NCI-H526 (cell line): ENCODE measurements at regions not wholly inside any gene's neighbourhood (a gene's known extent, or its start where the extent isn't known, plus 50 kb on each side); places are given as distances from the start of the nearest gene placed in this dataset.
"Not testable (repeated sequence)": the region's sequence is repeated elsewhere in the genome, so short reads cannot be mapped to it uniquely, and the experiment has no call there.

Source experiments
- DNase-seq, 2 experiments: peaks; one replicate each; lab custom pipeline; 2025; lab: John Stamatoyannopoulos, UW

DNA sequence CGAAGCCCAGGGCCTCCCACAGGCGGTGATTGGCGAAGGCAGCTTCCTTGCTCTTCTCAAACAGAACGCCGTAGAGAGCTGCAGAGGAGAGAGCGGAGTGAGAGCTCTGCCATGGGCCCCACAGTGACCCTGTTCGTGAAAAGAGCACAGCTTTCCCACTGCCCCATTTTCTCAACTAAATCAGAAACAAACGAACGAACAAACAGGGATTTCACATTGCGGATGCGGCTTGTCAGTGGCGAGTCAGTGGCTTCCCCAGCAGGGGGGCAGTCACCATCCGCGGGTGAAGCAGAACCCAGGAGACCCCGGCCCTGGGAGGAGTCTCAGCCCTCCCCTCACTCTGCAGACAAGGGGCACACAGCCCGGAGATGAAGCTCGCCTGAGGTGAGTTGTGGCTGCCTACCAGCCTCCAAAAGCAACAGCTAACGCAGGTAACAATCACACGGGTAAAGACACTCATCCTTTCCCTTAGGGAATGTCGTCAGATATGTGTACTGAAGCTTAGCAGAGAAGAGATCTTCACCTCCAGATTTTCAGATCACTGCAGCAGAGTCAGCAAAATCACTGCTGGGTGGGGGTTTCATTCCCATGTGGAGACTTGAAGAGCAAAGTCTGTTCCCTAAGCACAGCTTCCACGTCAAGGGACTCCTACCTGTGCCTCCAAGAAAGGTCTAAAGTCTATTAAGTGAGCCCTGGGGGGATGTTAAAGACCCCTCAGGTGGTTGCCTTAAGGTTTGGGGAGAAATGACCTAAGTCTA is 51.2 kb upstream of the GPR31 start:
- DNase-seq: no peak

DNA sequence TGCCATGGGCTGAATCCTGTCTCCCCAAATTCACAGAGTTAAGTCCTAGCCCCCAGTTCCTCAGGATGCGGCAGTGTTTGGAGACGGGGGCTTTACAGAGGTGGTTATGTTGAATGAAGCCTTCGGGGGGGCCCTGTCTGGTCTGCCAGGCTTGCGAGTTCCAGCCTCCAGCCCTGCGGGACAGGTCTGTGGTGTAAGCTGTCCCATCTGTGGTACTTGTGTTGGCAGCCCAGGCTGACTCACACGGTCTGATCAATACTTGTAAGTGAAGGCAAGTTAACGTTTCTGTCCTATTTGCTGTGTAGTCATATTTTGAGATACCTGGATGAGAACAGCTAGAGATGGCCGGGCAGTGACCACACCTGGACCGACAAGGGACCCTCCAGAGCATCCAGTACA is 51.8 kb upstream of the GPR31 start:
- DNase-seq: no peak

DNA sequence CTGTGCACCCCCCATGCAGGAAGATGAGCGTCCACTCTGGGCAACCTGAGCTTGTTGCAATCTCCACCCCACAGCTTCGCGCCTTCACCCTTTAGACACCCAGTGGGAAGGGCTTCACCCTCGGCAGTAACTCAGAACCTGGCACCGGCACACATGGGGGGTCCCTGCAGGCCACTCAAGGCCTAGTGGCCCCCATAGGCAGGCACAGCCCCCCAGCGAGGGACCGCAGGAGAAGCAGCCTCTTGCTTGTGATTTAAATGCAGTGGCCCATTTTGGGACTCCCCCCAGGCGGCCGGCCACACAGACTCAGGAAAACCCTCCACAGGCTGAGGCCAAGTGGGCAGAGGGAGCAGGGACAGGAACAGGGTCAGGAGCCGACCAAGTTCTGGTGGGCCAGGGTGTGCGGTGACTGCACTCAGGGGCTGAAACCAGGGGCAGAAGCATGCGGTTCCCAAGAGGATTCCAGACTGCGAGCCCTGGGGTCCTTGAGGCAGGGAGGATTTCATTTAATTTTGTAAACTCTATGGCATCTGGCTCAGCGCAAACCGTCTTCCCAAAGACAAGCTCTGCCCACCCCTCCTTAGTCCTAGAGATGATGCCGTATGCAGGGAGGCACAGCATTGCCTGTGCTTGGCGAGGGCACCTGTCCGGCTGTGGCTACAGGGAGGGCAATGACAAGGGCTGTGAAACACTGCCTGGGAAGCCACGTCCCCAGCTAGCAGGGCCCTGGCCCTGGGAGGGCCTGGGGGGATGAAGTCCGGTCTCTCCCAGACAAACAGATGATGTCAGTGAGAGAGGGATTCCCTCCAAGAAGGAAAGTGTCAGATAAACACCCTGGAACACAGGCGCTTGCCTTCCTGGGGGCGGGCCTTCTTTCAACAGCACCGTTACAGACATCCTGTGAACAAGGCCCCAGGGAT is 52.9 kb upstream of the GPR31 start:
- no peak for DNase-seq

DNA sequence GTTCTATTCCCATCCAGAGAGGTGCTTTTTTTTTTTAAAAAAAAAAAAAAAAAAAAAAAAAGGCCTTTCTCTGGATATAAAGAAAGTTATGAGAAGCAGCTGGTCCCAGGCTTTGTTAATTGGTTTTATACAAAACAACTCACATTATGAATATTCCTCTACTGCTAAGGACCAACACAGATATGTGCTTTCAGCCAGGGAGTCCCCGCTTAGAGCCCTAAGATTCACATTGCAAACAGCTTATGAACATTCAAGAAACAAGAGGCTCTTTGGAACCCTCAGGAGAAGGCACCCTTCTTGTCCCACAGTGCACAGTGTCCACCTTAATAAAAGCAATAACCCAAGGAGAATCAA is 53.5 kb upstream of the GPR31 start:
- no peak for DNase-seq

DNA sequence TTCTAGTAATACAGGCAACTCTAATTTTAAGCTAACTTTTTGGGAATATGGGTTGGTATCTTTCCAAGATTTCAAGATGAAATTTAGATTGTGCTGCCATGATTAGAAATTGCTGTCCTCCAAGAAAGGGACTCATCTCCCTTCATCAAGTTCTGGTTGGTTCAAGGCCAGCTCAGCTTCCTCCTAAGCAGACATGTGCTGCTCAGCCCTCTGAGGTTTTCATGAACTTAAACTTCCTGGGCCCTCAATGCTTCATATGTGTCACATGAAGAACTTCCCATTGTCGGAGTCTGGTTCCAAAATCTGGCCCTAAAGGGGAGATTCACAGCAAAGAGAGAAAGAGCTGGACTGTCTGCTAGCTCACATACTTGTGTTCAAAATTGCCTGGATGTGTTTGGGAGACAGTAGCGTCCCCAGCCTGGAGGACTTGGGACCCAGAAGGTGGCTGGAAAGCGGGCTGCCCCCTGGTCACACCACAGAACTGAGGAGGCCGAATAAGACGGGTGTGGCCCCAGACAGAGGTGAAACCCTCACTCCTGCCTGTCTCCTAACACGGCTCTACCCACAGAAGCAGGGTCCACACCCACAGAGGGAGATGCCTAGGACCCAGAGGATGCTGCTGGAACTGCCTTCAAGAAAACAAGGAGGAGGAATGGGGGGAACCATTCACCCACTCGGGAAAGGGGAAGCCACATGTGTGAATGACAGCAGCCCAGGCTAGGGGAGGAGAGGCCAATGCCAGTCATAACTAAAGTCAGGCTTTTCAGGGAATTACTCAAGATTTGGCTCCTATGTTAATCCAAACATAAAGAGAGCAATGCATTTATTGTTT is 54.3 kb upstream of the GPR31 start:
- no peak for DNase-seq

DNA sequence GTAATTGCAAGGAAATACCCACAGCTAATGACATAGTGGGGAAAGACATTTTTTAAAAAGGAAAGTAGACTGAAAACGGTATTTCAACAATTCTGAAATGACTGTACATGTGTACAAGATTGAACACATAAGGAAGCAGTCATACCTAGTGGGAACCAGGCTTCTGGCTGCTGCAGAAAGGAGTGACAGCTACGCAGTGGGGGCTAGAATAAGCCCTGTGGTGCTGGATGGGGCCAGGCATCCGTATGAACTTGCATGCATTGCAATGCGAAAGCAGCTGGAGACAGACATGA is 54.9 kb upstream of the GPR31 start:
- DNase-seq: no peak

DNA sequence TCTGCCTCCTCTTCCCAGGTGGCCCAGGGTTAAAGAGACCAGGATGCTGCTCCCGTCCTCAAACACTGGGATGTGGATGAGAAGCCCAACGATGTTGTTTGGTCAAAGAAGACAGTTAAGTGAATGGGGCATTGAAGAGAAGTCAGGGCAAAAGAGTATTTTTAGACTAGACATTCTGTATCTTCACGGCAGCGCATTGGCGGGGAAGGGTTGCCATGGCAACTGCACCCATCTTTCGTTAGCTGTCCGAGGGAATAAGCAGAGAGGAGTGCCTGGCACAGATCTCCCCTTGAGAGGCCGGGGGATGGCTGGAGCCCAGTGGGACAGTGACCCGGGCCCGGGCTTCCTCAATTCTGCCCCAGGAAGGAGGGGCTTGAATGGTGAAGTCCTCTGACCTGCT is 56.4 kb upstream of the GPR31 start:
- DNase-seq: no peak

DNA sequence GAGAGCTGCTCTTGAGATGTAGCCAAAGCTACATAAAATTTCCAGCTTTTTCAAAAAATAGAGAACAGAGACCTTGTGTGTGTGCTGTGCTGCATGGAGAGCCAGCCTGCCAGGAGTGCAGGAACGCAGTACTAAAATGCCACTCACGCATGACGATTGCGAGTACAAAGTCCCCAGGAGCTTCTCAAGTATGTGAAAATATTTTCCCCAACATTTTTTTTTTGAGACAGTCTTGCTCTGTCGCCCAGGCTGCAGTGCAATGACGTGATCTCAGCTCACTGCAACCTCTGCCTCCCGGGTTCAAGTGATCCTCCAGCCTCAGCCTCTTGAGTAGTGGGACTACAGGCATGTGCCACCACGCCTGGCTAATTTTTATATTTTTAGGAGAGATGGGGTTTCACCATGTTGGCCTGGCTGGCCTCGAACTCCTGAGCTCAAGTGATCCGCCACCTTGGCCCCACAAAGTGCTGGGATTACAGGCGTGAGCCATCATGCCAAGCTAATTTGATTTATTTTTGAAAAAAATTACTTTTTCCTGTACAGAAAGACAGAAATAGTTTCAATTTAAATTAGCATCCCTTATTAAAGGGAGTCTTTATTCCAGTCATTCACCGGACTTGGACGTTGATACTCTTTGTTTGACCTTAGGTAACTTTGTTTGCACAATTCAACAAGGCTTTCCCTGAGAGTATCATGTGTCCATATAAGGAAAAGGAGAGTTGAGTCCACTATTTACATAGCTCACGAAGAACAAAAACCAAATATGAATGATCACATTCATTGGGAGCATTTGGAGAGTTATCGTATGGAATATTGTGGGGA is 57.9 kb upstream of the GPR31 start:
- not testable (repeated sequence) for DNase-seq

DNA sequence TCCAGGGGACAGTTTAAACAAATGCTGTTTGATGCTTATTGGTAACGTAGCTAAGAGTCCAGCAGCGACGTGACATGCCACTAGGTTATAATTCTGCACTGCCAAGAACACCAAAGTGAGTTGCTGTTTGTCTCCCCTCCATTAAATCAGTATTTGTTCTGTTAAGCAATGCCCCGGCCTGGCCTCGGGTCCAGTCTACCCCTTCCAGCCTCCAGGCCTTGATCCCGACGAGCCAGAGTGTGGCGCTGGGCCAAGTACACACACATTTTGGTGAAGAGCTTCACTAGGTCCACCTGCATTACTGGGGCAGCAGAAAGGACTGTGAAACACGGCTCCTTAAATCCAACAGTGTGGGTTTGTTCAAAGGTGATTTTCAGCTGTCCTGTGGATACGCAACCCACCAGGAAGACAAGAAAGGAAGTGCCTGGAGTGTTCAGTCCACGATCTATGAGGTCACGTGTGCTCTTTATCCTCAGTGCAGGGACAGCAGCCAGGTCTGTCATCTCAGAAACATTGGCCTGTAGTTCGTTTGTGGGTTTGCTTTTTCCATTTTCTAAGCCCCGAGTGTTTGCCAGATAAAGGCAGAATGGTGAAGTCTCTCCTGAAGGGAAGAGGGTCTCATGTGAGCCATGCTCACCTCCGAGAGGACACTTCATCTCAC is 58.7 kb upstream of the GPR31 start:
- DNase-seq: not testable (repeated sequence)

DNA sequence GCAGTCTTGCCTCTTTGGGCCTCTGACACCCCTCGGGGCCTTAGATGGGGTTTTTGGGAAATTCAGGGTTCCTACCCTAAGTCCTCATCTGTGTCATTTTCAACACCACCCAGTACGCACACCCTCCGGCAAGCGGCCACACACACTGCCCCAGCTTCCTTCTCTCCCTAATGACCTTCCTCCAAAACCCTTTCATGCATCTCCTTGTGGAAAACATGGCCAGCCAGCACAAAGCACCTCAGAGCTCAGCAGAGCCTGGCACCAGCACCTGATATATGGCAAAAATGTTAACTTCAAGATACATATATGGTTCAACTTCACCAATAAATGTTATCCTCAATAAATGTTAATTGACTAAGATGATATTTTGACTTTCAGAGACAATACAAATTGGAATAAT is 59.3 kb upstream of the GPR31 start:
- not testable (repeated sequence) for DNase-seq

DNA sequence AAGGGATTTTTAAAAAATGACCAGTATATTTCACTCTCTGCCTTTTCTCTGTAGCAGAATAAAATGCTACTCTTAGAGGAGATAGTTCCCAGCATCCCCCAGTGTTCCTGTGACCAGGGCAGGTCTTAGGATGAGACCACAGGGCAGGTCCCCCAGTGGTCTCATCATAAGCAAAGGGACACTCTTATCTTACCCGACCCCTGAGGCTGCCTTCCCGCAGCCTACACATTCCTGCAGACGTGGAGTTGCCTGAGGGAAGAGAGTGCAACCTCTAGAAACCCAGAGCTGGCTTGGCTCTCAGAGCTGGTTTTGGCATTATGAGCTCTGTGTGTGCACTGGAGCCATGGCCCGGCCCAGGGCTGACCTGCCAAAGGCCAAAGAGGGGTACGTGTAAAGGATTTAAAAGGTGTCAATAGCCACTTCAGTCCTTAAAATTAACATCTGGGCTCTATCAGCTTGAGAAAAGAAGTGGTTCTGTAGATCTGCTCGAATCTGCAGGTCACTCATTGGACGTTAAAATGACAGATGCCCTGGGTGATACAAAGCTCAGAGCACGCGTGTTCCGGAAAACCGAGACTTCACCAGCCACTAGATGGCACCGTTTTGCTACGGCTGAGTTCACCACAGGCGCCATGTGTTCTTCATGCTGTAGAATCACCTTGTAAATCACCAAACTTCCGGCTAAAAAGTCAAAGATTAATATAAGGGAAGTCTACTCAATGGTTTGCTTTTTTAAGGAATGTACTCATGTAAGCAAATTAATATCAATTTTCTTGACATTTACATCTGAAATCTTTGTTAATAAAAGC is 60.4 kb upstream of the GPR31 start:
- DNase-seq: peak in 1 of 2 experiments; percentile 25

DNA sequence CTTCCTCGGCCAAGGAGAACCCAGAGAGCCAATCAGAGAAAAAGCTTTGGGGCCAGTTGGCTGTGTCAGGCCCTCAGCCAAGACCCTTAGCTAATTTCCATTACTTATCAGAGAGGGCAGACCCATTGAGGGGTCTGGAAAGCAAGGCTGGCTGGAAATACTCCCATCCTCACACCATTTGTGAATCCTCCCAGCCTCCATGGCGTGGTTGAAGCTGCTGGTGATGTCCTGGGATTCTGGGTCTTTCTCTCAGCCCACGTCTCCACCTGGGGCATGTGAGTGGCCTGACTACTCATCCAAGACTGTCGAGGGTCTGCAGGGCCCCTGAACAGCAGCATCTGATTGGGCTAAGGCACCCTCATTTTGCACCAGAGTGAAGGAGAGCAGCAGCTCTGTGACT is 61.3 kb upstream of the GPR31 start:
- not testable (repeated sequence) for DNase-seq

DNA sequence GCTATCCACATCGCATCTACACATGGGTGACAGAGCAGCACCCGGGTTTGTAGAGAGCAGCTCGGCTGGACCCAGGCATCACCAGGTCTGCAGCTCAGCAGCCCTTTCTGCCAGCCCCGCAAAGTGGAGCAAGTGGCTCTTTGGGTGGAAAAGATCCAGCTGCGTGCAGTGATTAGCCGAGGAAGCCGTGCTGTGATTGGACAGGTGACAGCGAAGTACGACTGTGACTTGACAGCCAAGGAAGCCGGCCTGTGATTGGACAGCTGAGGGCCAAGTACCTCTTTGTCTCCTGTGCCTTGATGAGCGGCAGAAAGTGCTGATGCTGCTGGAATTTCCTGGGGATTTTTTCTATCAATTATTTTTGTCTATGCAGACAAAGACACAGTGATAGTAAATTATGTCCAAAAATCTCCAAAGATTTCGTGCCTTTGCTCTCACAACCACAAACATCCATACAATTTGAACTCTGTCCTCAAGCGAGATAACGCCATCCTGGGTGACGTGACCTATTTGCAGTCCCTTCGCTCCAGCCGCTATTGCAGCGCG is 62.3 kb upstream of the GPR31 start:
- DNase-seq: no peak

DNA sequence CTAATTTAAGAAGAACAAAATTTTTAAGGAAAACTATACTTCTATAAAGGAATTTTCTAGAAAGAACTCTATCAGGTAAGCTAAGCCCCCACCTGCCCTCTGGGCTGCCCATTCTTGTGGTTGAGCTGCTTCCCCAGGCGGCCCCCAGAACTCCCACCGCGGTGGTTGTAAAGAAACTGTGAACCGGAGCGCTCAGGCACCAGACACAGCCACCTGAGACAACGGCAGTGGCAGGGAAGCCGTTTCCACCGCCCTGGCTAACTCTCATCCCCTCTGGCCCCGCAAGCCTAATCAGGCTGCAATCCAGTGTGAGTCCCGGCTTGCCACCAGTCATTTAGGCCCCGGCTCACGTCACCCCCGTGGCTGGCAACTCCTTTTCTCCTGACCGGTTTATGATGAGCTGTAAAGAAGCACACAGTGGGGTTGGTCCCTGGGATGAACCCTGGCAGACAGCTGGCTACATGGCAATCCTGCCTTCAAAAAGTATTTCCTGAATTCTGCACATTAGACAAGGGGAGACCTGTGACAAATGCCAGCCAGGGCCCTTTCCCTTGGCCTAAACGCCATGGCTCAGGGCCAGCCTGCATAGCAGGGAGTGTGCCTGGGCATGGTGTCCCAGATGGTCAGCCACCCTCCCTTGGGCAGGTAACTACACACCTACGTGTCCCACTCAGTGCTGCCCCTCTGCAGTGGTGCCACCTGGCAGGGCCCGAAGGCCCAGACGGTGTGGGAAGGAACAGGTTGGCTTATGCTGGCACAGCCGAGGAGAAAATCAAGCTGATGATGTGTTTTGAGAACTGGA is 63.8 kb upstream of the GPR31 start:
- DNase-seq: no peak

DNA sequence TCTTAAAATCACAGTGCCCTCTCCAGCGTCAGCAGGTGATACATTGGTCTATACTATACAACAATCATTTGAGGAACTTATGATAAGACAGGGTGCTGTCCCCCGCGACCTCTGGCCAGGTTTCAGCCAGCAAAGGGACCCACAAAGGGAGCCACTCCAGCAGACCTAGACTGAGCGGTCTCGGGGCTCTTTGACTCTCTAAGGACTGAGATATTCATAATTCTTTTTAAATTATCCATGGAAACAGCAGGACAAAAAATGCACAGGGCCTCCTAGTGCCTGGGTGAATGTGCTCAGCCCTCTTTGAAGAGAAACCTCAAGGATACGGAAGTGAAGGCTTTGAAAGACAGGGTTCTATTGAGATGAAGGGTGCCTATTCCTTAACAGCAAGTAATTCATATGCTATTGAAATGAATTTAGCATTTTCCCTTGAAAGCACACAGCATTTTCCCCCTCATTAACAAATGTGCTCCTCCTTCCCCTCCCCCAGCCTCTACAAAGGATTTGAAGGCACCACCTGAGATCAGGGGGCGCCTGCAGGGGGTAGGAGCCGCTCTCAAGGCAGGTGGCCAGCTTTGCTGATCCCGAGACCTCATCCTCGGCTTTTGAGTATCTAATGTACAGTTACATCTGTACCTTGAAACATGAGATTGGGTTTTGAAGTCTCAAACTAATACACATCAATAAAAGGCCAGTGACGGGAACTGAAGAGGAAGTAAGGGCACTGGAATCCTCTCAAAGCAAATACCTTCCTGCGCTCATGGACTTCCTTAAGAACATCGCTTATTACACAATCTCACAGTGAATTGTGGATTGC is 65.3 kb upstream of the UNC93A start:
- DNase-seq: not testable (repeated sequence)

DNA sequence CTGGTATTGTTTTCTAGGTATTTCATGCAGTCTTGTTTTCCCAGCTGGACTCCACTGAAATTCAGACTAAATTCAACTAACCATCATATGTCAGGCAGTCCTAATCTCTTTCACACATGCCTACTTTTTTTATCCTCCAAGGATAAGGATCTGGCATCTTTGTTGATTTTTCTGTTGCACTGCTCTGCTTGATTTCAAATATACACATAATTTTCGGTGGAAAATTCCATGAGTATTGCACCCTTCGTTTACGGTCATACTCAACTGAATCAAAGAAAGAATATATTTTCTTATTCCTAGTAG is 64.8 kb upstream of the UNC93A start:
- DNase-seq: no peak

DNA sequence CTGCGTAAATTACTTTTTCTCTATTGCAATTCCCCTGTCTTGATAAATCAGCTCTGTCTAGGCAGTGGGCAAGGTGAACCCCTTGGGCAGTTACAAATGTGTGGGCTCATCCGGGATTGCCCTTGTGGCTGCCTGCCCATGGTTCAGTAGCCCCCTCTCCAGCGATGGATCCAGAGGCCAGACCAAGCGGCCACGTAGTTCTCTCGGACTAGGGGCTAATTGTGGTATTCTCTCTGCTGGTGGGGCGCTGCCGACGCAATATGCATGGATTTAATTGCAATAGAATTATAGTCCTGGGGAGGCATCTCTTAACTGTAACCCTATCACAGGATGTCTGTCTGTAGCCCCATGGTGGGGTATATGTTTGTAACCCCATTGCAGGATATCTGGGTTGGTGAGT is 64.3 kb upstream of the UNC93A start:
- no peak for DNase-seq

DNA sequence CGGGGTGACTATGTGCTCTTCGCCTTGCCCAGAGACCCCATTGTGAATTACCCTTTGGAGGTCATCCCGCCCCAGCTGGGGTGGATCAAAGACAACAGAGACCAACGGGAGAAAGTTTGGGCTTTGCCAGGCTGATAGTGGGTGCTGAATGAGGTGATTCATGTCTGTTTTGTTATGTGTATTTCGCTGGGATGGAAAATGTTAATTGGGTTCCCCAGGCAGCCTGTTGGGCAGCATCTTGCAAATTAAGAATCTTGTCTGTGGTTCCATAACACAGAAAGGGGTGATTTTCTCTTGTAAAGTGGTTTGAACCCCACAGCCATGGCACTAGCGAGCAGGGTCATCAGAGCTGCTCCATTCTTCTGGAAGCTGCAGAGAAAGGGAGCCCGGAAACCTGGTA is 63.1 kb upstream of the UNC93A start:
- no peak for DNase-seq

DNA sequence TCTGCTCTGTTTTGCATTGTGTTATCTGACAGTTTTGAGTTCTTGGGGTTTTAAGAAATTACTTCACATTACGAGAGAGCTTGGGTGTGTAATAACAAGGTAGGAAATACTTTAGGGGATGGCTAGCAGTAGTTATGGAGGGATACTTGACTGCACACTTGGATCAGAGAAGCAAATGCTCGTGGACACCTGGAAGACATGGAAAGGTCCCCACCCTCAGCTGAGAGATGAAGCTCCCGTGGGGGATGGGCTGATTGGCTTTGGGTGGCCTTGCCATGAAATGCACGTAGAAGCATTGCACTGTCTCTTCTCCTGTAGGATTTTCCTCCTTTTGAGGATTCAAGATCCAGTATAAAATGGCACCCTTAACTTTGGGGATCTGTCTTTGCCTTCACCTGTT is 61.5 kb upstream of the UNC93A start:
- DNase-seq: no peak
